HG03135 (cell line): ENCODE measurements at regions not wholly inside any gene's neighbourhood (a gene's known extent, or its start where the extent isn't known, plus 50 kb on each side); places are given as distances from the start of the nearest gene placed in this dataset.
"Not testable (repeated sequence)": the region's sequence is repeated elsewhere in the genome, so short reads cannot be mapped to it uniquely, and the experiment has no call there.

Experiments used
- ATAC-seq: cut with Tn5 transposase; IDR thresholded peaks from one replicate; pipeline ENCODE4 v1.9.1; 2021; ENCODE audit warnings: mild to moderate bottlenecking, moderate library complexity; ENCODE audit not compliant: unreplicated experiment

- no peak for ATAC-seq
These were observed 617.0 kb upstream of the ROBO1 start for GRCh38 chr3:80384811-80385210.

GRCh38 chr3:80374423-80374822, 606.6 kb upstream of the ROBO1 start:
- no peak for ATAC-seq

GRCh38 chr3:80368616-80369015, 600.8 kb upstream of the ROBO1 start:
- ATAC-seq = no peak

GRCh38 chr3:80366808-80367548, 599.2 kb upstream of the ROBO1 start:
- no peak for ATAC-seq

GRCh38 chr3:80357761-80358160, 590.0 kb upstream of the ROBO1 start:
- ATAC-seq = no peak

GRCh38 chr3:80355144-80355543, 587.3 kb upstream of the ROBO1 start:
- no peak for ATAC-seq

GRCh38 chr3:80351201-80351600, 583.4 kb upstream of the ROBO1 start:
- ATAC-seq = no peak

- no peak for ATAC-seq
These were observed 583.0 kb upstream of the ROBO1 start for GRCh38 chr3:80350771-80351170.

GRCh38 chr3:80338366-80338765, 570.6 kb upstream of the ROBO1 start:
- no peak for ATAC-seq

GRCh38 chr3:80334534-80334933, 566.7 kb upstream of the ROBO1 start:
- ATAC-seq = no peak

- ATAC-seq = no peak
These were observed 563.8 kb upstream of the ROBO1 start for GRCh38 chr3:80331494-80332170.

- not testable (repeated sequence) for ATAC-seq
These were observed 546.7 kb upstream of the ROBO1 start for GRCh38 chr3:80314541-80314940.

GRCh38 chr3:80308637-80309036, 540.8 kb upstream of the ROBO1 start:
- ATAC-seq = no peak

- ATAC-seq = no peak
These were observed 540.0 kb upstream of the ROBO1 start for GRCh38 chr3:80307844-80308243.

GRCh38 chr3:80297720-80298119, 529.9 kb upstream of the ROBO1 start:
- ATAC-seq = no peak

GRCh38 chr3:80285388-80285787, 517.6 kb upstream of the ROBO1 start:
- no peak for ATAC-seq

- ATAC-seq = no peak
These were observed 516.0 kb upstream of the ROBO1 start for GRCh38 chr3:80283783-80284182.

GRCh38 chr3:80278056-80278455, 510.3 kb upstream of the ROBO1 start:
- ATAC-seq = no peak

- no peak for ATAC-seq
These were observed 507.3 kb upstream of the ROBO1 start for GRCh38 chr3:80275120-80275519.

- no peak for ATAC-seq
These were observed 495.5 kb upstream of the ROBO1 start for GRCh38 chr3:80263260-80263659.

- no peak for ATAC-seq
These were observed 493.3 kb upstream of the ROBO1 start for GRCh38 chr3:80261082-80261481.

- ATAC-seq = no peak
These were observed 491.9 kb upstream of the ROBO1 start for GRCh38 chr3:80259736-80260135.

GRCh38 chr3:80252113-80252512, 484.3 kb upstream of the ROBO1 start:
- no peak for ATAC-seq
